PC-9 (cell line): ENCODE measurements at regions not wholly inside any gene's neighbourhood (a gene's known extent, or its start where the extent isn't known, plus 50 kb on each side); places are given as distances from the start of the nearest gene placed in this dataset.

ENCODE experiments used
- CTCF ChIP-seq: fragments of 200-600 bp; sonication (generic); conservative IDR thresholded peaks from 2 replicates; pipeline ENCODE4 v1.6.1; 2017; ENCODE audit warnings: mixed run types, antibody characterized with exemption, mild to moderate bottlenecking, moderate library complexity
- EZH2 ChIP-seq: fragments of 200-600 bp; sonication (generic); IDR thresholded peaks from 2 replicates; pipeline ENCODE4 v1.8.0; 2017; ENCODE audit warnings: antibody characterized with exemption, low read depth

- TF ChIP-seq CTCF (no peak), EZH2 (no peak)
These were observed 934.5 kb downstream of the TMEM121 start for GRCh38 chr14:106460916-106461315.
